OCI-LY7 (cell line): ENCODE measurements at regions not wholly inside any gene's neighbourhood (a gene's known extent, or its start where the extent isn't known, plus 50 kb on each side); places are given as distances from the start of the nearest gene placed in this dataset.

Experiments used
- BruUV-seq: library from RNA; stranded (reverse); fragments of 400-500 nt; replicated peaks from 2 replicates; lab custom pipeline; 2021; lab: Mats Ljungman, UMichigan
- CTCF ChIA-PET: fragments of 300-600 bp; sonication (Branson Sonifier 250); formaldehyde crosslinking; loops from one replicate; lab custom pipeline; 2022; ENCODE audit warnings: antibody characterized with exemption; ENCODE audit not compliant: unreplicated experiment; lab: Charles Lee
- POLR2A ChIA-PET: fragments of 300-600 bp; sonication (Branson Sonifier 250); formaldehyde crosslinking; loops from one replicate; lab custom pipeline; 2022; ENCODE audit warnings: antibody characterized with exemption; lab: Charles Lee
- DNase-seq: peaks from one replicate; pipeline ENCODE4 v3.0.0-alpha.2; 2015; ENCODE audit warnings: low spot score
- H2AFZ ChIP-seq: fragments of 200-600 bp; sonication (generic), shearing (Covaris generic); 2 replicates; pipeline ENCODE4 v1.6.1; 2014; ENCODE audit warnings: mild to moderate bottlenecking, antibody characterized with exemption, low read length, moderate library complexity
- H3K27ac ChIP-seq: fragments of 200-600 bp; sonication (generic); 2 replicates; pipeline ENCODE4 v1.5.1; 2014; ENCODE audit warnings: mixed run types, low read depth, mild to moderate bottlenecking, moderate library complexity, low read length, inconsistent platforms; ENCODE audit not compliant: poor library complexity, severe bottlenecking
- H3K36me3 ChIP-seq: fragments of 200-600 bp; sonication (generic); 2 replicates; pipeline ENCODE4 v1.6.1; 2014; ENCODE audit warnings: mild to moderate bottlenecking, antibody characterized with exemption, low read length, moderate library complexity, mixed read lengths; ENCODE audit not compliant: insufficient read depth
- H3K4me1 ChIP-seq: fragments of 200-600 bp; sonication (generic); 2 replicates; pipeline ENCODE4 v1.5.1; 2014; ENCODE audit warnings: mild to moderate bottlenecking, low read length; ENCODE audit not compliant: insufficient read depth, poor library complexity, severe bottlenecking
- H3K4me2 ChIP-seq: fragments of 200-600 bp; sonication (generic); 2 replicates; pipeline ENCODE4 v1.6.1; 2014; ENCODE audit warnings: mild to moderate bottlenecking, low read length
- H3K4me3 ChIP-seq: fragments of 200-600 bp; sonication (generic); 2 replicates; pipeline ENCODE4 v1.5.1; 2014; ENCODE audit warnings: mild to moderate bottlenecking, low read depth, low read length; ENCODE audit not compliant: poor library complexity, severe bottlenecking
- H3K79me2 ChIP-seq: fragments of 200-600 bp; sonication (generic); 2 replicates; pipeline ENCODE4 v1.6.1; 2016; ENCODE audit warnings: low read depth, mild to moderate bottlenecking, low read length, moderate library complexity, mixed read lengths; ENCODE audit not compliant: insufficient read depth
- H3K9me2 ChIP-seq: fragments of 200-600 bp; sonication (generic); 2 replicates; pipeline ENCODE4 v1.6.1; 2016; ENCODE audit warnings: mild to moderate bottlenecking, low read length, mixed read lengths; ENCODE audit not compliant: insufficient read depth
- H3K9me3 ChIP-seq: fragments of 200-600 bp; sonication (generic); 2 replicates; pipeline ENCODE4 v1.6.1; 2014; ENCODE audit warnings: mild to moderate bottlenecking, mixed run types, low read length, mixed read lengths
- H4K20me1 ChIP-seq: fragments of 200-600 bp; sonication (generic); 2 replicates; pipeline ENCODE4 v1.6.1; 2014; ENCODE audit warnings: mild to moderate bottlenecking, antibody characterized with exemption, low read length, moderate library complexity, mixed read lengths; ENCODE audit not compliant: insufficient read depth
- EZH2phosphoT487 ChIP-seq: fragments of 200-600 bp; sonication (generic); IDR thresholded peaks from 2 replicates; pipeline ENCODE4 v1.6.1; 2018; ENCODE audit warnings: low read depth, borderline replicate concordance, mild to moderate bottlenecking, mixed run types, antibody characterized with exemption, low read length, moderate library complexity, mixed read lengths
- intact Hi-C: fragments of 100-400 bp; cut with micrococcal nuclease; formaldehyde crosslinking; loops from one replicate; pipeline ENCODE4 v1.10.0; 2022; ENCODE audit not compliant: unreplicated experiment
- TF ChIP-seq, protein P1 (sequence below): fragments of 200-600 bp; sonication (generic); conservative IDR thresholded peaks from 2 replicates; pipeline ENCODE4 v1.5.1; 2014; ENCODE audit warnings: mild to moderate bottlenecking, antibody characterized with exemption, low read length, moderate library complexity, mixed read lengths

DNA sequence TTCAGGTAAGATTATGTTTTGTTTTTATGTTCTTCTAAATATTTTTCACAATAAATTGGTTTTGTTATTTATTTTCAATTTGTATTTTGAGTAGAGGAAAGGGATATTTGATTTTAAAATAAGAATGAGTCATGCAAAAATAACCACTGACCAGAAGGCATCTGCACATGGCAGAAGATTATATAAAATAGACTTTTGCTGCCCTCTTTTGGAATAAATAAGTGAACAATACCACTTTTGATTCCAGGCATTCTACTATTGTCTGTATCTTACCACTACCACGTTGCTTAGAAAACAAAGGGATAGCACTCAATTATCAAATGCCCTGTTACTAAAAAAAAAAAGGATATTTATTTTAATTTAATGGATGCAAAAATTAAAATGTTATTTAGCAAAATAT is 227.3 kb upstream of the ITGA1 start:
- no peaks in the 10 kb centered on the region for H3K9me3 ChIP-seq
- H3K4me1 ChIP-seq: no peaks in the 10 kb centered on the region
- no TSS peak for BruUV-seq
- H2AFZ ChIP-seq: no peak overlapping the region
- H3K4me3 ChIP-seq: no peak overlapping the region
- H3K4me2 ChIP-seq: no peak overlapping the region
- intact Hi-C loops: no loop called here
- H3K79me2 ChIP-seq: no peaks in the 10 kb centered on the region
- DNase-seq: peak; percentile 1
- no peaks in the 10 kb centered on the region for H3K36me3 ChIP-seq
- CTCF ChIA-PET: no interaction called here
- no peaks in the 10 kb centered on the region for H4K20me1 ChIP-seq
- TF ChIP-seq, protein P1, sequence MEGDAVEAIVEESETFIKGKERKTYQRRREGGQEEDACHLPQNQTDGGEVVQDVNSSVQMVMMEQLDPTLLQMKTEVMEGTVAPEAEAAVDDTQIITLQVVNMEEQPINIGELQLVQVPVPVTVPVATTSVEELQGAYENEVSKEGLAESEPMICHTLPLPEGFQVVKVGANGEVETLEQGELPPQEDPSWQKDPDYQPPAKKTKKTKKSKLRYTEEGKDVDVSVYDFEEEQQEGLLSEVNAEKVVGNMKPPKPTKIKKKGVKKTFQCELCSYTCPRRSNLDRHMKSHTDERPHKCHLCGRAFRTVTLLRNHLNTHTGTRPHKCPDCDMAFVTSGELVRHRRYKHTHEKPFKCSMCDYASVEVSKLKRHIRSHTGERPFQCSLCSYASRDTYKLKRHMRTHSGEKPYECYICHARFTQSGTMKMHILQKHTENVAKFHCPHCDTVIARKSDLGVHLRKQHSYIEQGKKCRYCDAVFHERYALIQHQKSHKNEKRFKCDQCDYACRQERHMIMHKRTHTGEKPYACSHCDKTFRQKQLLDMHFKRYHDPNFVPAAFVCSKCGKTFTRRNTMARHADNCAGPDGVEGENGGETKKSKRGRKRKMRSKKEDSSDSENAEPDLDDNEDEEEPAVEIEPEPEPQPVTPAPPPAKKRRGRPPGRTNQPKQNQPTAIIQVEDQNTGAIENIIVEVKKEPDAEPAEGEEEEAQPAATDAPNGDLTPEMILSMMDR: peak; percentile 32; the same call in 1 of the 2 replicates
- no peak for TF ChIP-seq EZH2phosphoT487
- POLR2A ChIA-PET: interaction anchor here (1.1 to 1.2 kb wide), 2 partner anchors 9 to 462 kb away, joined by 3 read pairs; no protein-coding TSS in a partner anchor
- no peaks in the 10 kb centered on the region; the same call in 1 of the 2 replicates for H3K9me2 ChIP-seq
- no peak overlapping the region for H3K27ac ChIP-seq

DNA sequence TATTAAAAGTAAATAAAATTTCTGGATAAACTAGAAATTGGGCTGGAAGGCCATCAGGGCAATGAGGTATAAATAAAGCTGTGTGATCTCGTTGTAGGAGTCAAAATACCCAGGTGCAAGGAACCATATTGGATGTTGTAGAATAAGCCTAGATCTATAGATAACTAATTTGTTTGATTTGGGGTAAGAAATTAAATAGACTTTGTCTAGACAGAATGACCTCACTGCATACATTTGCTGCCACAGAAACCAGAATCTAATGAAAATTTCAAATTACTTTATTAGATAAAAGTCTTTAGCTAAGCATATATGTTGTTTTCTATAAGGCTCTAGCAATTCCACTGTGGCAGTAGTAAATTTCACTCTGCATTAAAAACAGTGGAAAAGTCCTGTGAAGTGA is 225.2 kb upstream of the ITGA1 start:
- intact Hi-C loops: no loop called here
- Histone ChIP-seq H3K36me3 (no peaks in the 10 kb centered on the region), H4K20me1 (no peaks in the 10 kb centered on the region), H3K4me3 (no peak overlapping the region), H3K4me1 (no peaks in the 10 kb centered on the region), H3K79me2 (no peaks in the 10 kb centered on the region), H3K4me2 (no peak overlapping the region), H3K27ac (no peak overlapping the region), H2AFZ (no peak overlapping the region), H3K9me3 (no peaks in the 10 kb centered on the region), H3K9me2 (no peaks in the 10 kb centered on the region; the same call in 1 of the 2 replicates)
- DNase-seq: no peak
- CTCF ChIA-PET: no interaction called here
- POLR2A ChIA-PET: no interaction called here
- BruUV-seq: no TSS peak
- TF ChIP-seq, protein P1: no peak
- no peak for TF ChIP-seq EZH2phosphoT487

DNA sequence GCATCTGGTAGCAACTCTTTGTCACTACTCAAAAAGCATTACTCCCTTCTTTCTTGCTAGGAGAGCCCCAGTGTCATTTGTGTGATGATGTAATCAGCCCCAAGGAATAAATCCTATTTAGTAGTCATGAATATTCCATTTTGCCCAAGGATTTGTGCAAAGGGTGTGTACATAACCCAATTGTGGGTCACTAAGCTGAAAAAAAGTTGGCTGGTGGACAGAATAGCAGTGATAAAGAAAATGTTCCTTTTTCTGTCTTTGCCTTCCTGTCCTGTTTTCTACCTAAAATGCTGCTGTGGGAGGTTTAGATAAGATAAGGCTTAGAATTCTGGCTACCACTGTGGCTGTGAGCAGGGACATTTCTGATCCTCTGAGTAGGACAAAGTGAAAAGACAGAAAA is 223.1 kb upstream of the ITGA1 start:
- ChIA-PET POLR2A (interaction anchor here (0.6 kb wide), 2 partner anchors 17 to 108 kb away, joined by 3 to 4 read pairs; no protein-coding TSS in a partner anchor), CTCF (no interaction called here)
- no TSS peak for BruUV-seq

More for the DNA sequence above, 223.1 kb upstream of the ITGA1 start:
- H3K4me2 ChIP-seq: no peak overlapping the region
- H3K4me3 ChIP-seq: no peak overlapping the region
- intact Hi-C loops: no loop called here
- TF ChIP-seq, protein P1: no peak
- no peak for TF ChIP-seq EZH2phosphoT487
- H3K79me2 ChIP-seq: no peaks in the 10 kb centered on the region
- H3K9me2 ChIP-seq: no peaks in the 10 kb centered on the region; the same call in 1 of the 2 replicates
- H3K36me3 ChIP-seq: no peaks in the 10 kb centered on the region
- no peak overlapping the region for H3K27ac ChIP-seq
- H3K4me1 ChIP-seq: no peaks in the 10 kb centered on the region
- H3K9me3 ChIP-seq: no peaks in the 10 kb centered on the region
- no peak for DNase-seq
- H2AFZ ChIP-seq: no peak overlapping the region
- H4K20me1 ChIP-seq: no peaks in the 10 kb centered on the region
